Inferior parietal cortex (tissue), 1 donor: ENCODE measurements at regions not wholly inside any gene's neighbourhood (a gene's known extent, or its start where the extent isn't known, plus 50 kb on each side); places are given as distances from the start of the nearest gene placed in this dataset.
"Not testable (repeated sequence)": the region's sequence is repeated elsewhere in the genome, so short reads cannot be mapped to it uniquely, and the experiment has no call there.

Source experiments
- DNase-seq: peaks from one replicate; pipeline ENCODE4 v3.0.0-alpha.2; 2016; ENCODE audit errors: extremely low spot score

DNA sequence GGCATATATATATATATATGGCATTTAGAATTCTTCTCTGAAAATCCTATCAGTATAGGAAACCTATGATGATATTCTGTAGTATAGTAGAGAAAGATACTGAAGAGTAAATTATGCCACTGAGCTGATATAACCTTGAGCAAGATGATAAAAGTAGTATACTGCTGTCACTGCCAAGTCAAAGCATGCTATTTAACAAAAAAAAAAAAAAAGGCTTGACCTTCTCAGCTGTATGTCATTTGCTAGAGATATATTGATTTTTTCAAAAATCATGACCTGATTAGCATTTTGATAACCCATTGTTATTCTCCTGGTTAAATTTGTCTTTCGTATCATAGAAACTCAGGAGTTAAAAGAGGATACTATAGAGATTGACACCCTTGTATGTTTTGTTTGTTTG, 299.4 kb downstream of the ADAMTS20 start:
- DNase-seq = no peak

DNA sequence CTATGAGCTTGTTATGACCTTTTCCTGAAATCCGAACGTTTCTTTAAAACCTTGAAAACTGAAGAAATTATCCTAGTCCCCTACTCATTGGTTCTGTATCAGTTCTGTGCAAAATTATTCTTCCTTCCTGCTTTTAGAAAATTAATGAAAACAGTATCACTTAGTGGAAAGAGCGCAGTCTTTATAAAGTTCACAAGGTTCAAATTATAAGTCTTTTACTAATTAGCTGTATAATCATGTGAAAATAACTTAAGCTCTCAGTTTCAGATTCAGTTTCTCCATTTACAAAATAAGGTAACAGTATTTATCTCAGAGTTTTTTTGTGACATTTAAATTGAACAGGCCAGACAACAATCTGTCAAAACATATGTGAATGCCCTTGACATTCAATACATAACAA, 306.1 kb downstream of the ADAMTS20 start:
- DNase-seq = no peak

DNA sequence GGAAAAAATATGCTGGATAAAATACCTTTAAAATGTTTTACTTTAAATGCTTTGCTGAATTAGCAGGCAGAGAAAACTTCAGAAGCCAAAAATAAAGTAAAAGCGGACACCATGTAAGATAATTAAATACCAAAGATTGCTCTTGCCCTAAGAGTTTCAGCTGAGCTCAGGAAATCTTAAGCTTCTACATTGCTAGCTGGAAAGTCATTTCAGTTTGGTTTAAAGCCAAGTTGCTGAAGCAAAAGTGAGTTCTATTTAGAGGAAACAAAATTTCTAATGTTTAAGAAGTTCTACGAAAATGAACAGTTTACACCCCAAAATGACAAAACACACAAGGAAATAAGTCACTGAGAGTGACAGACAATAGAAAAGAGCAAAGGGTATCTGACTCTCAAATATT, 310.0 kb downstream of the ADAMTS20 start:
- DNase-seq = no peak

DNA sequence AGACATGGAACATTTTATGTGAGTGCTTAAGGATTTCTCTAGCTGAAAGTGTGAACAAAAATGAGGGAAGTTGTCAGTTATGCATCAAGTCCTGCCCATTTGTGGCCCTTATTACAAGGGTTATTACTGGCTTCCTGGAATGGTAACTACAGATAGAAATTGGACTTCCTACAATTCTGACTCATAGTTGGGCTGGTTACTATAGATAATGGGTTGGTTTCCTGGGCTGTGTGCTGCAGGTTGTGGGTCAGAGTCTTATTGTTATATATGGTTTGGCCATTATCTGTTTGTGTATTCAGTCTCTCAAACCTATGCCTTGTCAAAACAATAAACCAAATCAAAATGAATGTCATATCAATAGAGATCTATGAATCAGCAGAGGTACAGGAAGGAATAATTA, 313.7 kb downstream of the ADAMTS20 start:
- no peak for DNase-seq

DNA sequence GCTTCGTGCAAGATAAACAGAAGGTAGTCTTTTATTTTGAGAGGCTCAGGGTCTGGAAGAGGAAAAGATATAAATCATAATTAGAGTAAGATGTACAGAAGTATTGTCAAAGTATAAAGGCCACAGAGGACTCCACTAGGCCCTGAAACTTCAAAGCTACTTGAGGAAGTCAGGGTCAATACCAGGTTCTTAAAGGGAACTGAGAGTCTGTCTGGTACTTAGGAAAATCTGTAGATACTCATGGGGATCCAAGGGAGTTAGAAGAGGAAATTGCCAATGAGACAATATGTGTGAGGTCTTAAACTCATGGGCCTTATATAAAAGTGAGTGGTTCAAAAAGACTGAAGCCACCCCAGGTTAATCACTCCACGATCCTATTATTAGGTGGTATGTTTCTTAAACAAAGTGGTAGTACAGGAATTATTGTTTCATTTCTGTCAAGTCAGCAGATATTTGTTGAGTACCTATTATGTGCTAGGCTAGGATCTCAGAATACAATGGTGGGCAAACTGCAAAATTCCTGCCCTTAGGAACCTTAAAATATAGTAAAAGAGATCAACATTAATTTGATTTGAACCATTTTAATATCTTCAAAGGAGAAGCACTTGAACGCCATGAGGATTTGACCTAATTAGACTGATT, 314.6 kb downstream of the ADAMTS20 start:
- DNase-seq = no peak

DNA sequence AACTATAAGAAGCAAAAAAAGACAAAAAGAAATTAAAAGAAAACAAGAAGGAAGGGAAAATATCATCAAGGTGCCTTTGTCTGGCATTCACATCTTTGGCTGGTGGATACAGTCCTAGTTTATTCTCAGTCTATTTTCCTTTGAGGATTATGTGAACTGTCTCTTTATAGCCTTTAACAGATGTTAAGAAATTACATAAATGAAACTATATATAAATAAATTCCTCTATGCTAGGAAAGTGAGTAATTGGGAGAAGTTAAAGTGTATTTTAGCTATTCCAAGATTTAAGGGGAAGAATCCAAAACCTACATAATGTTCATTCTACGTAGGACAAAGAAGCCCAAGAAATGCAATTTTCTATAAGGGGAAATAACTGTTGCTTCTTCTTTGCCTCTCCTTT, 316.3 kb downstream of the ADAMTS20 start:
- no peak for DNase-seq

DNA sequence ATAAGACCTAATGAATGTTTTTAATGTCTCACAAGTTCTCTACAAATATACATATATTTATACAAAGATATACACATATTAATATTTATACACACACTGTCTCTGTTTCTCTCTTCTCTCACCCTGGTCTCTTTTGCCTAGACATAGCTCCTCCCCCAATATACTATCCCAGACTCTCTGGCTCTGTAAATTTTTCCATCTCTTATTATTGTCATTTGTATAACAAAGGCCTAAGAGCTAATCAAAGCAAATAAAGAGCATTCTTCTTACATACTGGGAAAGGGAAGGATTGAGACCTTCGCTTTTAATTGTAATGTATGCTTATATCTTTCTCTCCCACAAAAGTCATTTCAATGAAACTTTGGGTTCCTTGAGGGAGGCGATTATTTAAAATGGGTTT, 318.1 kb downstream of the ADAMTS20 start:
- no peak for DNase-seq

DNA sequence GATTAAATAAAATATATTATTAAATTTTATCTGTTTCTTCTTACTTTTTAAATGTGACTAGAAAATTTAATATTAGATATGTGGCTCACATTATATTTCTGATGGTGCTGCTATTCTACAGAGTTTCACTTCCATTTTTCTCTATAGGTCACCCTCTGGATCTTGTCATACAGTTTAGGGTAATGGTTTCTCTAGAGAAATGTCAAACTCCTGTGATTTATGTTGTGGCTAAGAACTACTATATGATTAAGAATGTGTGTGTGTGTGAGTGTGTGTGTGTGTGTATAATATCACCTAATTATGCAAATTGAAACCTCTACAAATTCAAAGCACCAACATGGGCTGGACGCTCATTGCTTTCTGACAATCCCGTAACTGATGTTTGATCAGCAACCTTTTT, 325.9 kb downstream of the ADAMTS20 start:
- no peak for DNase-seq

DNA sequence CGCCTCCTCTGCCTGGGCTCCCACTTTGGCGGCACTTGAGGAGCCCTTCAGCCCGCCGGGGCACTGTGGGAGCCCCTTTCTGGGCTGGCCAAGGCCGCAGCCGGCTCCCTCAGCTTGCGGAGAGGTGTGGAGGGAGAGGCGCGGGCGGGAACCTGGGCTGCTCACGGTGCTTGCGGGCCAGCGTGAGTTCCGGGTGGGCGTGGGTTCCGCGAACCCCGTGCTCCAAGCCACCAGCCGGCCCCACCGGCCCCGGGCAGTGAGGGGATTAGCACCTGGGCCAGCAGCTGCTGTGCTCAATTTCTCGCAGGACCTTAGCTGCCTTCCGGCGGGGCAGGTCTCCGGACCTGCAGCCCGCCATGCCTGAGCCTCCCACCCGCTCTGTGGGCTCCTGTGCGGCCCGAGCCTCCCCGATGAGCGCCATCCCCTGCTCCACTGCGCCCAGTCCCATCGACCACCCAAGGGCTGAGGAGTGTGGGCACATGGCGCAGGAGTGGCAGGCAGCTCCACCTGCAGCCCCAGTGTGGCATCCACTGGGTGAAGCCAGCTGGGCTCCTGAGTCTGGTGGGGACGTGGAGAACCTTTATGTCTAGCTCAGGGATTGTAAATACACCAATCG, 327.7 kb downstream of the ADAMTS20 start:
- not testable (repeated sequence) for DNase-seq

DNA sequence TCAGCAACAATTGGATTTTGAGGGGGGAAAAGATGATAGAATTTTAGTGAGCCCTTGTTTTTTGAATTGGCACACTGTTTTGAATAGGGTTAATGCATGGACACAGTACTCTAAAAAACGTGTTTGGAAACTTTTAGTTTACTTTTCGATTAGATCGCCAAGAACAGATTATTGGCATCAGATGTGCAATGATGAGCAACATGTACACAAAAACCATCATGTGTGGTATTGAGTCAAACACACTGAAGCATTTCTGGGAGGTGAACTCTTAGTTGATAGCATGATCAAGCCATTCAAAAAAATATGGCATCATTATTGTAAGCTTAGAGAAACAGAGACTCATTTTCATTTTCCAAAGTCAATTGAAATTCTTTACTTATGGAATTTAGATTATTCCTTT, 329.2 kb downstream of the ADAMTS20 start:
- DNase-seq = no peak

DNA sequence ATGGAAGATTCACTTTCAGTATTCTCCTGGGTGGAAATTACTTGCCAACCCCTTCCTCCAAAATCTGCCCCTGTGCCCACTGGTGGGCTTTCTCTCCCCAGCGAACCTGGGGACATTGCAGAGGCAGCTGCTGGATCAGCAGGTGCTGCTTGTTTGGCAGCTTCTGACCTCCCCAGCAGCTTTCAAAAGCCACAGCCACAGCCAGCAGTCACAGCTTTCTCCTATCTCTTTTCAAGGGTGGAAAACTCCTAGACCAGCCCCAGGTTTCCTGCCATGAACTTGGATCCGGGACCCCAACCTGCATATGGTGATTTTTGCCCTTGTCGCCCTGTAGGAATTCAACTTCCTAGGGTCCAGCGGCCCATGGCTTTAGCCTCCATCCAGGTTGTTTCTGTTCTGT, 330.8 kb downstream of the ADAMTS20 start:
- DNase-seq = no peak

DNA sequence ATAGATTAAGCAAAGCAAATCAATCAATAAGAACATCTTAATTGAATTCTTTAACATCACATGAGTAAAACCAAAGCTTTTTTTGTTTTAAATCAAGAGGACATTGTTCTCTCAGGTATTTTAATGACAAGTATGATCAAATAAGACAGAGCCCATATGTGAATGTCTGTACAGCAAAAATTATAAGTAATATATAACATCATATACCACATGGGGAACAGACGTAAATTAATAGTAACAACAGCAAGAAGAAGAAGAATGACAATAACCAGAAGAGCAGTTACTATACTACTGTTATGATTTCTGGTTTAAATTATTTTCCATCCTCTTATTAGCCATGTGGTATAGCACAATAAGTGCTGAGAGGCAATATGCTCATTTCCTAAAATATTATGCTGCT, 335.5 kb downstream of the ADAMTS20 start:
- no peak for DNase-seq

DNA sequence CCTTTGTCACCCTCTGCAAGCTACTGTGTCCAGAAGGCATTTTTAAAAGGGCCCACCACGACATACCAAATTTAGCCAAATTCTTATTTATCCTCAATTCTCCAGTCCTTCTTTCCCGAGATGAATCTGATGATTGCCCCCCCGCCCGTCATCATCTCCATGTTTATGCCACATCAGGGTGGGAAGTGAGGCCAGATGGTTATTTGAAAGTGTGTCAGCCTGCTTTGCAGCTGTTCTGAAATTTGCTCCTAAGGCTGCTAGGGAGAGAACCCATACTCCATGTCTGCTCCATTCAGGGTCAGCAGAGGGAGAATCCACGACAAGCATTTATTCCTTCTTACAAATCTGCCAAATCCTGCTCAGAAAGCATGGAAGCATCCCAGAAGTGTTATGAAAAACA, 337.8 kb downstream of the ADAMTS20 start:
- no peak for DNase-seq

DNA sequence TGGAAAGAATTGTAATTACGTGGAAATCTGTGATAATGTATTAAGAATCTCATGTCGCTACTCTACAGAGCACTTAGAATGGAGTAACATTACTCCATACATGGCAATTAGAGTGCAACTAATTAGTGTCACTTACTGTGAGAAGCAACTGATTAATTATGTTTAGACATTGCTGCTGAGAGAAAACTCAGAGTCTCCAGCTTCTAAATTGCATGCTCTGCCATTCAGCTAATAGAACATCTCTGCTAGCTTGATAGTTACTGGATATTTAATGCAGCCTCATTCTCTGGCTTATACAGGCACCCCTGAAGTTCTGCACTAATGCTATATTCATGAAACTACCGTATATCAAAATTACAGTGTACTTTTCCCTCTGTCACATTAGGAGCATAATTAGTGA, 338.4 kb downstream of the ADAMTS20 start:
- no peak for DNase-seq

DNA sequence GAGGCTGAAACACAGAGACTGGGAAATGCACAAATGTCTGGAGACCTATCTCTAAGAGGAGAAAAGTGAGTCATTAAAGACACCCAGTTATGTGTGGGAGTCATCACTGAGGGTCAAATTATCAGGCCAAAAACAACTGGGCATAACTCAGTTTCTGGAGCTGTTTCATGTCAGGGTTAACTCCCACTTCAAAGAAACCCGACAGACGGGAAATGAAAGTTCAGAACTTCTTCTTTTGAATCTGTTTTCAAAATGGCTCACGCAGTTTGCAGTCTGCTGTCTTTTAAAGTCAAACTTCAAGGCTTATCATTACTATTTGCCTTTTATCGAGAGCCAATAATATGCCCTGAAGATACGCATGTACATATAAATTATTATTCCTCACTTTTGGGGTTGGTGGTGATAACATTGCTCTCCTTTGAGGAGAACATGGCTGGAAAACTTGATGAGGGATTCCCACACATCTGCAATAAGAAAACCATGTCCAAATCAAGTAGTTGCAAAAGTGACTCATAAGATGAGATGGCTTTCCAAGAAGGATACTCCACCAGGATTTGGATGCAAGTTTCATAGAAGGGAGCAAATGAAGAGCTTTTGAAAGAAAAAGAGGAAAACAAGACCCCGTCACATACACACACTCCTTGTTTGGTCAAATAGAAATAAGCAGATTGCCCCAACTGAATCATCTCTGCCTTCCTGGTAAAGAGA, 341.4 kb downstream of the ADAMTS20 start:
- no peak for DNase-seq

DNA sequence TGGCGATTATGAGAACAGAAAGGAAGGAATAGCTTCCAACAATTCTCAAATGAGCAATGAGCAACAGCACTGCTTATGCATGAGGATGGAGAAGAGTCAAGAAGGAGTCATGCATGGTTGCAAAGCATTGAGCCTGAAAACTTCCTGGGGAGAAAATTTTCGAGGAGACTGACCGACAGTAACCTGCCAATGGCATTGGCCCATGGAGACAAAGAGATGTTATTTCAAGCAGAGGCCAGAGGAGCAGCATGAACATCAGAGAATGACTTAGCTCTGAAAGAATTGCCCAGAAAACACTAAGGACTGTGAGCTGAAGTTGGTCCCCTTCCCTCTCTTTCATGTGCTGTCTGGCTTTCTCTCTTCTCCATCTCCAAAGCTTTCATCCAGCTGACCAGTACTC, 343.4 kb downstream of the ADAMTS20 start:
- DNase-seq = no peak

DNA sequence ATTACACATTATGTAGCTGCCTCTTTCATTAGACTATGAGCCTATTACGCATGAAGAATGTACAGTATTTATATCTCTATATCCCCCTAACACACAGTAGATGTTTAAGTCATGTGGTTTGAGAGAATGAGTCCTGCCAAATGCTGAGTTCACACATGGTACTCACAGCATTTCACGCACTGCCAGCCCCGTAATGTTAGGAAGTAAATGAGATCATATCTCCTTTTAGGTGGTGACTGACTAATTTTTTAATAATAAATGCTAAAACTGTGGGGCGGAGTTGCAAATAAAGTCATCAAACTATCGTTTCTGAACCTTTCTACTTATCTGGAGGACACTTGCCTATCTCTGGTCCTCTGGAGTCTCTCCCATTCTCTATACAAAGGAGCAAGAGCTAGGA, 343.8 kb downstream of the ADAMTS20 start:
- DNase-seq = no peak

DNA sequence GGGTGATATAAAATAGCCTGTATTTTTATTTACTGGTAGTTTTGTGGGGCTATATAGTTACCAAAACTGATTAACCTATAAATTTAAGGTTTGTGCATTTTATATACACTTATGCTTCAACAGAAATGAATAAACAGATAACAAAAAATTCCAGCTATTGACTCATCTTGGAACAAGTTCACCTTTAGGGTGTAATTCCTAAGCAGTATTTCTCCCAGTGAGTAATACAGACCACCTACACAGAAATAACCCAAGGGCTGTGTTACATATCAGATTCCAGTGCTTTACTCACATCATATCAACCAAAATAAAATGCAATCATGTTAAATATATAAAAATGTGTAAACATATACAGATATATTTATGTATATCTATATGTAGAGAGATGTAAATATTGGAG, 345.6 kb downstream of the ADAMTS20 start:
- no peak for DNase-seq

DNA sequence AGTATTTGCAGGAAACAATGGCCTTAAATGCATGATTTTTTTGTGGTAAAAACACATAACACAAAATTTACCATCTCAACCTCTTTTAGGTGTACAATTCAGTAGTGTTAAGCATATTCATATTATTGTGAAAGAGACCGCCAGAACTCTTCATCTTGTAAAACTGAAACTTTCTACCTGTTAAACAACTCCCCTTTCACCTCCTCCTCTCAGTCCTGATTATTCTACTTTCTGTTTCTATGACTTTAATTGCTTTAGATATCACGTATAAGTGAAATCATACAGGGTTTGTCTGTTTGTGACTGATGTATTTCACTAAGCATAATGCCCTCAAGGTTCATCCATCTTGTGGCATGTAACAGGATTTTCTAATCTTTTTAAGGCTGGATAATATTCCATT, 353.4 kb downstream of the ADAMTS20 start:
- DNase-seq = no peak

DNA sequence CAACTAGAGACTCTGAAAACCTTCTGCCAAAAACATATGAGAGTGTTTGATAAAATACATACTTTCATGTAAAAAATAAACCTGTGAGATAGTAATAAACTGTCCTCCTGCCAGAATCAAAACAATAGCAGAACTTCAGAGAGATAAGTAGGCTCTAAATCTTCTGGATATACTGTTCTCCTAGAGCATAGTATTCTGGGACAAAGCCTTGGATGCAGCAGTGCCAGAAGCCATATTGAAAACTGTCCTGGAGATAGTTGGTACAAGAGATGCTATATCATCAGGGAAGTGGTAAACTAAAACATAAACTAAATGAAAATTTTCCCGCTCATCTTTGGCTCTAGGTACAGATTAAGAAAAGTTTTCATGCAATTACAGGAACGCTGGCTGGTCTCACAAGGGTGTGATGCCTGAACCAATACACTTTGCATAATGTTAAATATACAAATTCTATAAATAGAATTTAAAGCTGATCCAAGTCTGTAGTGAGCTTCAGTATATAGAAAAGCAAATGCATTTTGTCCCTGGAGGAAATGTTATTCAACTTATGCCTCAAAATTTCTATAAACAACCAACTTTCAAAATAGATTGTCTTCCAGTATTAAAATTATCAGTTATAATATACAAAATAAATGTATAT, 355.6 kb downstream of the ADAMTS20 start:
- DNase-seq = no peak

DNA sequence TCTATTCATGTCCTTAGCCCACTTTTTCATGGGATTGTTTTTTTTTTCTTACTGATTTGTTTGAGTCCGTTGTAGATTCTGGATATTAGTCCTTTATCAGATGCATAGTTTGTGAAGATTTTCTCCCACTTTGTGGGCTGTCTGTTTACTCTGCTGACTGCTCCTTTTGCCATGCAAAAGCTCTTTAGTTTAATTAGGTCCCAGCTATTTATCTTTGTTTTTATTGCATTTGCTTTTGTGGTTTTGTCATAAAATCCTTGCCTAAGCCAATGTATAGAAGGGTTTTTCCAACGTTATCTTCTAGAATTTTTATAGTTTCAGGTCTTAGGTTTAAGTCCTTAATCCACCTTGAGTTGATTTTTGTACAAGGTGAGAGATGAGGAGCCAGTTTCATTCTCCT, 358.9 kb downstream of the ADAMTS20 start:
- not testable (repeated sequence) for DNase-seq

DNA sequence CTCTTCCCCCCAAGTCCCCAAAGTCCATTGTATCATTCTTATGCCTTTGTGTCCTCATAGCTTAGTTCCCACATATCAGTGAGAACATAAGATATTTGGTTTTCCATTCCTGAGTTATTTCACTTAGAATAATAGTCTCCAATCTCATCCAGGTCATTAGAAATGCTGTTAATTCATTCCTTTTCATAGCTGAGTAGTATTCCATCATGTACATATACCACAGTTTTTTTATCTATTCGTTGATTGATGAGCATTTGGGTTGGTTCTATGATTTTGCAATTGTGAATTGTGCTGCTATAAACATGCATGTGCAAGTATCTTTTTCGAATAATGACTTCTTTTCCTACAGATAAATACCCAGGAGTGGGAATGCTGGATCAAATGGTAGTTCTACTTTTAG, 359.6 kb downstream of the ADAMTS20 start:
- DNase-seq = not testable (repeated sequence)

DNA sequence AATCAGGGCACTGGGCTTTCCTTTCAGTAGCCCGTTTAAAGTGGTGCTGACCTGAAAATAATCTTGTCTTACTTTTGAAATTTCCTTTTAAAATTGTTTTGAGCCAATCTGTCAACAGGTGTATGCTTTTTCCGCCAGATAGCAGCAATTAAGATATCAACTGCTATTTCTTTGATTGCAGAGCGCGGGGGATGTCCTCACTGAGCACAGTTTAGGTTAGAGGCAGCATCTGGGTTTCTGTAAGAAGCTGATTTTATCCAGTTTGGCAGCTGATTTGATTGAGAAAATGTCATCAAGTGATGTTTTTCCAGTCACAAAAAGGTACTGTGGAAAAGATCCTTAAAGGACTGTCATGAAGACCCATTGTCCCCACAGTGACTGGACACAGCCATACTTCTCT, 371.8 kb downstream of the ADAMTS20 start:
- no peak for DNase-seq
